Retinal pigment epithelial cell (primary cell): ENCODE measurements at regions not wholly inside any gene's neighbourhood (a gene's known extent, or its start where the extent isn't known, plus 50 kb on each side); places are given as distances from the start of the nearest gene placed in this dataset.

Experiments
- DNase-seq: peaks from one replicate; pipeline ENCODE4 v3.0.0-alpha.2; 2010; ENCODE audit warnings: low read depth
- H3K4me3 ChIP-seq: 2 replicates; pipeline ENCODE4 v1.5.1; 2011; ENCODE audit warnings: mild to moderate bottlenecking, low read length, control low read depth, moderate library complexity
- TF ChIP-seq, protein P1 (sequence below): conservative IDR thresholded peaks from 2 replicates; pipeline ENCODE4 v1.5.1; 2011; ENCODE audit warnings: low read depth, low read length, control low read depth, inconsistent platforms

DNA sequence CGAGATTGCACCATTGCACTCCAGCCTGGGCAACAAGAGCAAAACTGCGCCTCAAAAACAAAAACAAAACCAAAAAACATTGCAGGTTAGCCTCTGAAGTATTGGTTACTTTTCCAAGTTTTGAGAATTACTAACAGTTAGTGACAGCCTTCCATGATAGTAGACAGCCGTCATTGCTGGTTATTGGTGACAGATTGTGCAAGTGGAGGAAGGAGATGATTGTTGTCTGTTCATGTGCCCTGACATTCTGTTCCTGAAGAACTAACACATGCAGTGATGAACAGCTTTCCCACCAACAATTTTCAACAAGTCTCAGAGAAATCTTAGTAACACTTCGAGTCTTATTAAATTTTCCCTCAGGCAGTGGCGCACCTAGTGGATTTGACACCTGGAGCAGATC lies 89.3 kb upstream of the NAP1L1 start:
- TF ChIP-seq, protein P1, sequence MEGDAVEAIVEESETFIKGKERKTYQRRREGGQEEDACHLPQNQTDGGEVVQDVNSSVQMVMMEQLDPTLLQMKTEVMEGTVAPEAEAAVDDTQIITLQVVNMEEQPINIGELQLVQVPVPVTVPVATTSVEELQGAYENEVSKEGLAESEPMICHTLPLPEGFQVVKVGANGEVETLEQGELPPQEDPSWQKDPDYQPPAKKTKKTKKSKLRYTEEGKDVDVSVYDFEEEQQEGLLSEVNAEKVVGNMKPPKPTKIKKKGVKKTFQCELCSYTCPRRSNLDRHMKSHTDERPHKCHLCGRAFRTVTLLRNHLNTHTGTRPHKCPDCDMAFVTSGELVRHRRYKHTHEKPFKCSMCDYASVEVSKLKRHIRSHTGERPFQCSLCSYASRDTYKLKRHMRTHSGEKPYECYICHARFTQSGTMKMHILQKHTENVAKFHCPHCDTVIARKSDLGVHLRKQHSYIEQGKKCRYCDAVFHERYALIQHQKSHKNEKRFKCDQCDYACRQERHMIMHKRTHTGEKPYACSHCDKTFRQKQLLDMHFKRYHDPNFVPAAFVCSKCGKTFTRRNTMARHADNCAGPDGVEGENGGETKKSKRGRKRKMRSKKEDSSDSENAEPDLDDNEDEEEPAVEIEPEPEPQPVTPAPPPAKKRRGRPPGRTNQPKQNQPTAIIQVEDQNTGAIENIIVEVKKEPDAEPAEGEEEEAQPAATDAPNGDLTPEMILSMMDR: no peak
- no peak for DNase-seq
- H3K4me3 ChIP-seq: no peak overlapping the region

DNA sequence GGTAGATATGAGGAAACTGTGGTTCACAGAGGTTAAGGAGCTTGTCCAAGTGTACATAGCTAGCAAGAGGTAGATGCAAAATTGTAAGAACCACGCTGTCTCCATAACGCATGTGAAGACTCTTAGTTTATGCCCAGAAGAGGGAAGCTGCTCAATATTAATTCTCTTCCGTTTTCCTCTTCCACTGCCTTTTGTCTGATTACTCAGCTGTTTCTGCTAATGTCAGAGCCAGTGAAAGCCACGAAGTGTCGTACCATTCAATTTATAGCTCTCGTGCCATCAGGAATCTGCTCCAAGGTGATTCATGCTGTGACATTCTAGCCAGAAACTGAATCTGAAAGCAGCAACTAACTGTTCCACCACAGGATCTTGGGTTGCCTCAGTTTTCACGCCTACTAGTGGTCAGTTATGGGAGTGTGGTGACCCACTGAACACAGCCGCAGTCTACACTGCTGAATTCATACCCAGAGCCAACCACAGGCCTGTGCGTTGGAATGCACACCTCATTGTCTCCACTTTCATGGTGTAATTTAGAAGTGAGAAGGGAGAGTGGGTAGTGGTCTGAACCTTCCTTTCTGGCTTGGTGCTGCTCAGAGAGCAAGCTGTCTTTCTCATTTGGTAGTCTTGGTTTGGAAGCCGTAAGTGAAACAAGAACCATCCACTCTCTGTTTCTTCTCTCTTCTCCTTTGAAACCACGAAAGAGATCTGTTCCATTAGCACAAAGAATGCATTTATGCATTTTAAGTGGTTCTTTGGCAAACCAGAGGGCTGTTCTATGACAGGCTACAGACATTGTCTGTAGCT lies 74.2 kb upstream of the NAP1L1 start:
- H3K4me3 ChIP-seq: no peak overlapping the region
- no peak for DNase-seq
- TF ChIP-seq, protein P1: peak; percentile 78

DNA sequence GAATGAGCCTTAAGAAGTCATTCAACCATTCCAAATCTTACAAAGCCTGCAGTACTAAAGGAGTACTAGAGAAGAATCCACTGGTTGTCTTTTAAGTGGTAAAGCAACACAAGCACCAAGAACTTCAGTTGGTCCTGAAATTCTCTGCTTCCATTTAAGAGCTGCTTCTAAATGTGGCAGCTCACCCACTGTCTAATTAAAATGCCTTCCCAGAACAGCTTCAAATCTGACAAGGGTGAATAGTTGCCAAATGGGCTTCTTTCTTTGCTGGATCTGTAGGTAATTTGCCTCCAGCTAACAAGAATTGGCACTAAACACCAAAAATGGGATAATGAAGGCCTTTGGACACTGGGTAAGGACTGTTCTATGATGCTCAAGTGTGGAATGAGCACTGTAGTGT lies 72.2 kb upstream of the NAP1L1 start:
- H3K4me3 ChIP-seq: no peak overlapping the region
- TF ChIP-seq, protein P1: no peak
- no peak for DNase-seq

DNA sequence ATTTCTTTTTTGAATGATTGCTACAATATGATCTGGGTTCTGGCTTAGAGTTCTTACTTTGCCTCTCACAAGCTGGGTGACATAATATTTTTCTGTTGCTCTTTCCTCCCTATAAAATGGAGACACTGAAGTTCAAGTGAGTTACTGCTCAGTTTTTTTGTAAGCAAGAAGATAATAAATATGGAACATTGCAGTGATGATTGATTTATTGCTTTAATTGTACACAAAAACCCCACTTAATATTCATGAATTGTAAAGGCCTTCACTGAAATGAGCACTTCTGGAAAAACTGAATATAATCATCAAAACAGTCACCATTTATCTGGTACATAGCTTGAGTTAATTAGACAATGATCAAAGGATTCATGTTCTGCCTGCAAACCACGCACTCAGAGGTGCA lies 71.8 kb upstream of the NAP1L1 start:
- TF ChIP-seq, protein P1: no peak
- no peak overlapping the region for H3K4me3 ChIP-seq
- no peak for DNase-seq

DNA sequence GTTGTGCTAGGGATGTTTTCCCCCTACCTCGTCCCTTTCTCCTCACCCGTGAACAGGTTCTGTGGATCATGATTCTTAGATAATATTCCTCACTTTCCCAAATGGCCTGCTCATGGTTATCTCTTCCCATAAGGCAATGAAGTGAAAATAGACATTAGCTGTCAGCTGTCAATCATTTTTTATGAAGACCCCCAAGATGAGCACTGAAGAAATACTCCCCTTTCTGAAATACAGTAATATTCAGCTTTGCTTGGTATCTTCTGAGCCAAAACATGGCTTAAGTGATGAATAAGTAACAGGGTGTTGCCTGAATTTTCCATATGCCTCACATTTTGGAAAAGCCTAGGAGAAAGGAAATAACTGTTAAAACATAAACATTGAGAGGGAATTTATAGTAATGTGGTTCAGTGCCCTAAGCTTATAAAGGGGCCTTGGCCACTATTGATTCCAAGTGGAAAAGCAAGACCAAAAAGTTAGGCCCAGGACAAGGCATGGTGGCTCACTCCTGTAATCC lies 70.7 kb upstream of the NAP1L1 start:
- no peak overlapping the region for H3K4me3 ChIP-seq
- TF ChIP-seq, protein P1: no peak
- DNase-seq: no peak

DNA sequence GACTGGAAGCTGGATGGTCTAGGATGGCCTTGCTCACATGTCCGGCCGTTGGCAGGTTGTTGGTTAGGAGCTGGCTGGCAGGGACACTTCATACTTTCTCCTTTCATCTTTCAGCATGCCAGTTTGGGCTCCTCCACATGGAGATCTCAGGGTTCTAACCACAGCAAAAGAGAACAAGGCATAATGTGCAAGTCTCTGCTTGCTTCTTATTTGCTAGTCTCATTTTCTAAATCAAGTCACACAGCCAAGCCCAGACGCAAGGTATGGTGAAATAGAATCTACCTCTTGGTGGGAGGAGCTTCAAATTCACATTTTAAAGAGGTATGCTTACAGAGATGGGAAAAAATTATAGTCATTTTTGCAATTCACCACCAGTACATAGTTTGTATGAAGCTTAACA lies 69.1 kb upstream of the NAP1L1 start:
- no peak for DNase-seq
- TF ChIP-seq, protein P1: no peak
- H3K4me3 ChIP-seq: no peak overlapping the region
